ENCODE measurements at regions not wholly inside any gene's neighbourhood (a gene's known extent, or its start where the extent isn't known, plus 50 kb on each side); places are given as distances from the start of the nearest gene placed in this dataset.
"Not testable (repeated sequence)": the region's sequence is repeated elsewhere in the genome, so short reads cannot be mapped to it uniquely, and the experiment has no call there.

DNA sequence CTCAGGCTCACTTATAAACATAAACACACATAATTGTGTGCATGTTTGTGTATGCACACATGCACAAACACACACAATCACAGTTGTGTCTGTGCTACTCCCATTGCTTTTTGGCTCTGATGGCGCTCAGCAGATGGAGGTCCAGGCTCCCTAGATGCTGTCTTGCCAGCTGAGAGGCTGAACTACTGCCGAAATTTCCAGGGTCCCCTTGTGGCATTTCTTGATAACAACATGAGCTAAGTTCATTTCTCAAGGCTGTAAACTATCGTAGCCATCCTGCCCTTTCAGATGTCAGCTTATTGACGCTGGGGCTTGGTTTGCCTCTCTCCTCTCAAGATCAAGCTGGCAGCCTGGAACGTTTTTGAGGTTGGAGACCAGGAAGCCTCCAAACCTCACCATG lies 80.1 kb upstream of the ADRA1D start:
- Histone ChIP-seq H3K36me3 (ENCODE audit: insufficient read depth, low read depth, low read length) (no peaks in the 10 kb centered on the region), H3K9me3 (ENCODE audit: insufficient read depth, low read depth, low read length) (no peaks in the 10 kb centered on the region), H3K4me3 (ENCODE audit: low read length) (no peak overlapping the region), H3K4me1 (ENCODE audit: insufficient read depth, low read length) (no peaks in the 10 kb centered on the region), H3K27me3 (ENCODE audit: insufficient read depth, low read length) (no peaks in the 10 kb centered on the region), H3K9ac (ENCODE audit: low read depth, low read length) (no peak overlapping the region), H3K27ac (ENCODE audit: low read length) (no peak overlapping the region)

DNA sequence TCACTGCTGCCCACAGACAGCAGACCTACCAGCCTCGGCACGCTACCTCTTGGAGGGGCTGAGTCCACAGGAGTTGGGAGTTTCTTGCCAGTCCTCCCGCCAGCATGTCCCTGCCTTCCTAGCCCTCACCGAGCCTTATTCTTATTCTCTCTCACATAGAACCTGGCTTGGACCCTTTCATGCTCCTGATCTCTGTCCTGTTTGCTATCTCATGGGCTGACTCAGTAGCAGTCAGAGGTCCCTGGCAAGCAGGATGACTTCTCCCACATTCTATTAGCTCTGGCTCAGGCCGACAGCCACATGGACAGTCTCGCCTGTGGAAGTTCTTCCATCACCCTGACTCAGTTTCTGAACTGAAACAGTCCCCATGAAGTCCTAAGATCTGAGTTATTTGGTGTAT lies 79.5 kb upstream of the ADRA1D start:
- no peak overlapping the region for H3K4me3 ChIP-seq (ENCODE audit: low read length)
- no peaks in the 10 kb centered on the region for H3K4me1 ChIP-seq (ENCODE audit: insufficient read depth, low read length)
- no peak overlapping the region for H3K27ac ChIP-seq (ENCODE audit: low read length)
- no peak overlapping the region for H3K9ac ChIP-seq (ENCODE audit: low read depth, low read length)
- no peaks in the 10 kb centered on the region for H3K9me3 ChIP-seq (ENCODE audit: insufficient read depth, low read depth, low read length)
- H3K27me3 ChIP-seq (ENCODE audit: insufficient read depth, low read length) = no peaks in the 10 kb centered on the region
- no peaks in the 10 kb centered on the region for H3K36me3 ChIP-seq (ENCODE audit: insufficient read depth, low read depth, low read length)

DNA sequence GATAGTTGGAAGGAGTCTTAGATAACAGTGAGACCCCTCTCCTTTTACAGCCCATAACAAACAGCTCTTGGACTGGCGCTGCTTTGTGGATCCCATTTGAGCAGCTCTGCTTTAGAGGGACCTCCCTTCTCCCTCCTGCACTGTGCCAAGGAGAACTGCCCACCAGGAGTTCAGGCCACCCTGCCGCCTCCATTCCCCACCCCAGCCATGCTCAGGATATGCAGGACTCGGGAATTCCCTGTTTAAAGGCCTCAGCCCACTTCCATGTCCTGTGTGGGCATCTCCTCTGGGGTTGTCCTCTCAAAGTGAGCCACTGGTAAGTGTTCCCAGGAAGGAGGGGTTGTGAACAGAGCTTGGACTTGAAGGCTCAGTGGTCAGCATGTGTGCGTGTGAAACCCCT lies 78.9 kb upstream of the ADRA1D start:
- H3K36me3 ChIP-seq (ENCODE audit: insufficient read depth, low read depth, low read length) = no peaks in the 10 kb centered on the region
- no peak overlapping the region for H3K4me3 ChIP-seq (ENCODE audit: low read length)
- no peak overlapping the region for H3K27ac ChIP-seq (ENCODE audit: low read length)
- H3K4me1 ChIP-seq (ENCODE audit: insufficient read depth, low read length) = no peaks in the 10 kb centered on the region
- no peaks in the 10 kb centered on the region for H3K27me3 ChIP-seq (ENCODE audit: insufficient read depth, low read length)
- H3K9me3 ChIP-seq (ENCODE audit: insufficient read depth, low read depth, low read length) = no peaks in the 10 kb centered on the region
- H3K9ac ChIP-seq (ENCODE audit: low read depth, low read length) = no peak overlapping the region

DNA sequence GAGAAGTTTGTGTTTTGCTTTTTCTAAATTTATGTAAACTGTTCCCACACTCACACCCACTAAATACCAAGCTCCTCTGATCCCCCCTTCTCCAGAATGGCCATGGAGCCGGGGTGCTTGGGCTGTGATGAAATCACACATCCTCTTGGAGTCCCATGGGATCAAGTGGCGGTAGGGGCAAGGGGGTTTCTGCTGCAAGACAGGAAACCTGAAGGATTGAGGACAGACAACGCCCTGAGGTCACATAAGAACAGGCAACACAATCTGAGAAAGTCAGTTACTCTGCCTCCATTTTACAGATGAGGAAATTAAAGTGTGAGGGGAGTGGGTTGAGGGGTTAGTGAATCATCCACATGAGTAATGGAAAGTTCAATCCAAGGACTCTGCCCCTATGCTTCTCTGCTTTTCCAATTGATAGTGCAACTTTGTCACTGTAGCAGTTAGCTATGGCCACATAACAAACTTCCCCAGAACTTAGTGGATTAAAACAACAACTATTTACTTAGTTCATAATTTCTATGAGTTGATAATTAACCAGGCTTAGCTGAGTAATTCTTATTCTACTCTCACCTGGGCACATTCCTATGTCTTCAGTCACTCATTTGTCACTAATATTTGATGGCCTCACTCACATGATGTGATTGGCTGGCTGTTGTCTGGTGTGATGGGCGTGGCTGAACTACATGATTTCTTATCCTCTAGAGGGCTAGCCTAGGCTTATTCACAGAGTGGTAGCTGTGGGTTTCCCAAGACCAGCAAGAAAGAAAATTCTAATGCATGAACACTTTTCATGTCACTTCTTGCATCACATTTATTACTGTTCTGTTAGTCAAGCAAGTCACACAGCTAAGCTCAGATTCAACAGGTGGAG lies 77.3 kb upstream of the ADRA1D start:
- Histone ChIP-seq H3K4me1 (ENCODE audit: insufficient read depth, low read length) (no peaks in the 10 kb centered on the region), H3K27ac (ENCODE audit: low read length) (no peak overlapping the region), H3K36me3 (ENCODE audit: insufficient read depth, low read depth, low read length) (no peaks in the 10 kb centered on the region), H3K9me3 (ENCODE audit: insufficient read depth, low read depth, low read length) (no peaks in the 10 kb centered on the region), H3K27me3 (ENCODE audit: insufficient read depth, low read length) (no peaks in the 10 kb centered on the region), H3K4me3 (ENCODE audit: low read length) (no peak overlapping the region), H3K9ac (ENCODE audit: low read depth, low read length) (no peak overlapping the region)

DNA sequence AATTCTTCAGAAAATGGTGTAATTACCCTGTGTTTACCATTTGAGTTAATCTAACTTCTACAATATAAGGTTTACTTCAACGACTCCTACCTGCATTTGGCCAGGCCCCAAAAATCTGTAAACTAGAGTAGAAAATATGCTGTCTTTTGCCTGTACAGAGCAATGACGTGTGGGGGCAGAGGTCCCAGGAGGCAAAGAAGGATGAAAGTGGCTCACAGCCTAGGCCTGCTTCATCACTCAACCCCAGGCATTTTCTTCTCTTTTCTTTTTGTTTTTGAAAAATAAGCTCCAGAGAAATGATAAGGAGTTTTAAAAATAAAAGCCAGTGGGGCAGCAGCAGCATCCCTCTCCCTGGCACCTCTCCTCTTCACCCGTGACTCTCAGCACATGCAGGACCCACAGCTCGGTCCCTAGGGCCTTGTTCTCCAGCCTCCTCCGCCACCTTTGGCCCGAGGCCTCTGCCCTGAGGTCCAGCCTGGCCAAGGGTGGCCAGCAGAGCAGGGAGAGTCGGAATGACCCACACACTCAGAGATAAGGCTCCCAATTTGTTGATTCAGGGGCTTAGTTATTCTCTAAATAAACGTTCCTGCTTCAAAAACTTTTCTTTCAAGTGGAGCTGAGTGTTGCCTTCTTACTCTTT lies 76.6 kb upstream of the ADRA1D start:
- Histone ChIP-seq H3K27me3 (ENCODE audit: insufficient read depth, low read length) (no peaks in the 10 kb centered on the region), H3K4me3 (ENCODE audit: low read length) (no peak overlapping the region), H3K9me3 (ENCODE audit: insufficient read depth, low read depth, low read length) (no peaks in the 10 kb centered on the region), H3K4me1 (ENCODE audit: insufficient read depth, low read length) (no peaks in the 10 kb centered on the region), H3K9ac (ENCODE audit: low read depth, low read length) (no peak overlapping the region), H3K36me3 (ENCODE audit: insufficient read depth, low read depth, low read length) (no peaks in the 10 kb centered on the region), H3K27ac (ENCODE audit: low read length) (no peak overlapping the region)

DNA sequence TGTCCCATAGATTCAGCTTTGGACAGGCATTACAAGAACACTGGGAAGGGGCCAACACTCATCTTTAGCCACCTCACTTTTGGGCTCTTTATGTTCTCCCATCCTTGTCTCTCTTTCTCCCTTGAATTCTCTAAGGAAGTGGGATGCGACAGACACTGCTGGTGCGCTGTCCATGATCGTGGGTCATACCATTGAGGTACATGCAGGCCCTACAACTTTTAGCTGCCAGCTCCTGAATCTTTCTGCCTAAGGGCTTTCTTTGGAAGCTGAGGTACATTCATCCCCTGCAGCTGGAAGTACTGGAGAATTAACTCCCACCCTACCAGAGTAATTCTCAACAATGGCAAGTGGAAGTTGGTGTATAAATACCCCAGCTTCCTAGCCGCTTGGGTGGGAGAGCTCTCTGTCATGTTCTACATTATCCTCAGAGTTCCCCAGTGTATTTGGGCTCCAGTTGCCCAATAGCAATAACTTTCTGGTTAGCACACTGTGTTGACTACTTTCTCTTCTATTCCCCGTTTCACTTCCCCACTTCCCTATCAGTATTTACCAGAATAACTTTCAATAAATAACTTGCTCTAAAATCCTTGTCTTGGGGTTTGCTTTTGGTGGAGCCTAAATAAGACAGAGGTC lies 75.6 kb upstream of the ADRA1D start:
- Histone ChIP-seq H3K9me3 (ENCODE audit: insufficient read depth, low read depth, low read length) (no peaks in the 10 kb centered on the region), H3K9ac (ENCODE audit: low read depth, low read length) (no peak overlapping the region), H3K36me3 (ENCODE audit: insufficient read depth, low read depth, low read length) (no peaks in the 10 kb centered on the region), H3K27ac (ENCODE audit: low read length) (no peak overlapping the region), H3K4me3 (ENCODE audit: low read length) (no peak overlapping the region), H3K27me3 (ENCODE audit: insufficient read depth, low read length) (no peaks in the 10 kb centered on the region), H3K4me1 (ENCODE audit: insufficient read depth, low read length) (no peaks in the 10 kb centered on the region)

DNA sequence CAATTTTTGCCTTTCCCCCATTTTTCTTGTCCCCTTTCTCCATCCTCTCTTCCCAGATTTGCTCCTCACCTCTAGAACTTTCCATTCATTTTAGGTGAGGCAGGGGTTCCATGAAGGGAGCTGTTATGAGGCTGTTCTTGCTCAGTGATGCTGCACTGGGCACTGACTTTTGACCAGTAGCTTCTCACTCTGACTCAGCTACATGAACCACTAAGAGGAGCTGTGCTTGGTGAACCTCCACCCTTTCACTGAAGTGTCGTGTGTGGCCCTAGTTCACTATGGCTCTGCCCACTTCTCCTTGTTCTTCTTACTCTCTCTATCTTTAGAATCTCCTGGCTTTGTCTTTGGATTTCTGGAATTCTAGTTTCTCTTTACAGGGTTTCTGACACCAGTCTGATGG lies 73.4 kb upstream of the ADRA1D start:
- no peak overlapping the region for H3K27ac ChIP-seq (ENCODE audit: low read length)
- no peak overlapping the region for H3K9ac ChIP-seq (ENCODE audit: low read depth, low read length)
- no peaks in the 10 kb centered on the region for H3K4me1 ChIP-seq (ENCODE audit: insufficient read depth, low read length)
- H3K36me3 ChIP-seq (ENCODE audit: insufficient read depth, low read depth, low read length) = no peaks in the 10 kb centered on the region
- no peaks in the 10 kb centered on the region for H3K9me3 ChIP-seq (ENCODE audit: insufficient read depth, low read depth, low read length)
- H3K4me3 ChIP-seq (ENCODE audit: low read length) = no peak overlapping the region
- no peaks in the 10 kb centered on the region for H3K27me3 ChIP-seq (ENCODE audit: insufficient read depth, low read length)

DNA sequence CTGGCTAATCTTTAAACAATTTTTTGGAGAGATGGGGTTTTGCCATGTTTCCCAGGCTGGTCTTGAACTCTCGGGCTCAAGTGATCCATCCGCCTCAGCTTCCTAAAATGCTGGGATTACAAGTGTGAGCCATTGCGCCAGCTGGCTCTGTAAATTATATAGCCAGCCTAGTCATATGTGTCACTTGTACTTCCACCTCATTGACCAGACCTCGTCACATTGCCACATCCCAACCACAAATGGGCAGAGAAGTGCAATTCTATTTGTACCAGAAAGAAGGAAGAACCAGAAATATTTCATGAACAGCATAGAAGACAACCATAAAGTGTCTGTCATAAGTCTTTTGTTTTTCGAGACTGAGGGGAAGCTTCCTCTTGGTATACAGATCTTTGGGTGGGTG lies 71.2 kb upstream of the ADRA1D start:
- no peak overlapping the region for H3K4me3 ChIP-seq (ENCODE audit: low read length)
- H3K27me3 ChIP-seq (ENCODE audit: insufficient read depth, low read length) = no peaks in the 10 kb centered on the region
- no peak overlapping the region for H3K9ac ChIP-seq (ENCODE audit: low read depth, low read length)
- H3K9me3 ChIP-seq (ENCODE audit: insufficient read depth, low read depth, low read length) = no peaks in the 10 kb centered on the region
- H3K4me1 ChIP-seq (ENCODE audit: insufficient read depth, low read length) = no peaks in the 10 kb centered on the region
- H3K27ac ChIP-seq (ENCODE audit: low read length) = no peak overlapping the region
- no peaks in the 10 kb centered on the region for H3K36me3 ChIP-seq (ENCODE audit: insufficient read depth, low read depth, low read length)

DNA sequence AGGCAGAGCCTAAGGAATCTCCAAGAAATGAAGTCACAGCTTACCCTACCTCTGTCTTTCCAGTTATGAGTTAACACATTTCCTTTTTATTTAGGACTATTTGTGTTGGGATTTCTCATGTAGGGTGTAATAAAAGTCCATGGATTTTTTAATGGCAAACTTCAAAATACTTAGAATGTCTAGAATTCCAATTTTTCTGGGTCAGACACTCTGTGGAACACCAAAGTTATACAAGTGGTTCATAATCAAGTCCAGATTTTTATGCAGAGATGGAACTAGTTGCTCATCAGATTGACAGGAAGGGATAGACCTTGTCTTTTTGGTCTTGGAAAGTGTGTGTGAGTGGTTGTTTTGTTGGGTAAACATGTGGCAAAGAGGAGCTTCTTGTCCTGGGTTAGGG lies 69.8 kb upstream of the ADRA1D start:
- H3K9me3 ChIP-seq (ENCODE audit: insufficient read depth, low read depth, low read length) = no peaks in the 10 kb centered on the region
- H3K27me3 ChIP-seq (ENCODE audit: insufficient read depth, low read length) = no peaks in the 10 kb centered on the region
- H3K36me3 ChIP-seq (ENCODE audit: insufficient read depth, low read depth, low read length) = no peaks in the 10 kb centered on the region
- no peaks in the 10 kb centered on the region for H3K4me1 ChIP-seq (ENCODE audit: insufficient read depth, low read length)
- no peak overlapping the region for H3K9ac ChIP-seq (ENCODE audit: low read depth, low read length)
- no peak overlapping the region for H3K27ac ChIP-seq (ENCODE audit: low read length)
- no peak overlapping the region for H3K4me3 ChIP-seq (ENCODE audit: low read length)

DNA sequence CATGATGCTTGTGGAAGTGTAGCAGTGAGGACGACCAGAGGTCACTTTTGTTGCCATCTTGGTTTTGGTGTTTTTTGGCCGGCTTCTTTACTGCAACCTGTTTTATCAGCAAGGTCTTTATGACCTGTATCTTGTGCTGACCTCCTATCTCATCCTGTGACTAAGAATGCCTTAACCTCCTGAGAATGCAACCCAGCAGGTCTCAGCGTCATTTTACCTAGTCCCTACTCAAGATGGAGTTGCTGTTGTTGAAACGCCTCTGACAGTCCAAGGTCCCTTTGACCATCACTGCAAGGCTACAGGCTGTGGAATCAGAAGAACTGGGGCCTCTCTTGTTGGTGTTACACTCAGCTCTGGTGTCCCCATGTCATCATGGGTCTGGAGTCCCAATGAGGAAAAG lies 61.5 kb upstream of the ADRA1D start:
- not testable (repeated sequence) for H3K9ac ChIP-seq (ENCODE audit: low read depth, low read length); H3K36me3 ChIP-seq (ENCODE audit: insufficient read depth, low read depth, low read length); H3K4me3 ChIP-seq (ENCODE audit: low read length); H3K27ac ChIP-seq (ENCODE audit: low read length); H3K9me3 ChIP-seq (ENCODE audit: insufficient read depth, low read depth, low read length); H3K27me3 ChIP-seq (ENCODE audit: insufficient read depth, low read length); H3K4me1 ChIP-seq (ENCODE audit: insufficient read depth, low read length)

DNA sequence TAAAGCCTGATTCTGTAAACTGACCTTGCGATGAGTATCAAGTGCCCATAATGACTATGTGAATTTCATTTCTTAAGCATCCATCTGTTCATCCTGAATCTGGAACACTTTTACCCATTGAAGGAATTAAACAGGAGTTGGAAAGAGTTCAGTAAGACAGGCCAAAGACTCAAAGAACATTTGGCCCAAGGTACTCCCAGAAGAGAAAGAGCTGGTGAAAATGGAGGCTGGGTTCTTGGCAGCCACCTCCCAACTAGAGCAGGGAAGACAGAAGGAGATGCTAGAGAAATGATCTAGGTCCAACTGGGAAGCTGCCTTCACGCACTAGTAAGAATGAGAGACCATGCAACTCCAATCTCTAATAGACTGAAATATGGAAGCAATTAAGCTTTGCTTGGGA lies 57.1 kb upstream of the ADRA1D start:
- Histone ChIP-seq H3K27me3 (ENCODE audit: insufficient read depth, low read length) (no peaks in the 10 kb centered on the region), H3K9me3 (ENCODE audit: insufficient read depth, low read depth, low read length) (no peaks in the 10 kb centered on the region), H3K4me3 (ENCODE audit: low read length) (no peak overlapping the region), H3K36me3 (ENCODE audit: insufficient read depth, low read depth, low read length) (no peaks in the 10 kb centered on the region), H3K4me1 (ENCODE audit: insufficient read depth, low read length) (no peaks in the 10 kb centered on the region), H3K9ac (ENCODE audit: low read depth, low read length) (no peak overlapping the region), H3K27ac (ENCODE audit: low read length) (no peak overlapping the region)

DNA sequence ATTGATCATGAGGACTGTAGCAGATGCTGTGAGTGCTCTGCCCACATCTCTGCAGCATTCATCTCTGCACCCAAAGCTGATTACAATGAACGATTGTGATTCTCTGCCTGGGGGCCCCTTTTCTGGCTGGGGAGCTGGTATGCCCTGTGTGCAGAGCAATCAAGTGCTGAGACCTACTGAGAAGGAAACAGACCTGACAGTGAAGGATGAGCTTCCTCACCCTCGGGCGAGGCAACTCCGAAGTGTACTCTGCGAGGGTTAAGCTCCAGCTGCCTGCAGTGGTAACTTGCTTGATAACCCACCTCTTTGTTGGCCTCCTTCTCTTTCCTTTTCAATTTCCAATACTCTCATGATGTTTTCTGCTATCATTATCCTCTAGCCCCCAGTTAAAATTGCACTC lies 56.0 kb upstream of the ADRA1D start:
- H3K27me3 ChIP-seq (ENCODE audit: insufficient read depth, low read length) = no peaks in the 10 kb centered on the region
- H3K4me1 ChIP-seq (ENCODE audit: insufficient read depth, low read length) = no peaks in the 10 kb centered on the region
- no peak overlapping the region for H3K27ac ChIP-seq (ENCODE audit: low read length)
- no peaks in the 10 kb centered on the region for H3K36me3 ChIP-seq (ENCODE audit: insufficient read depth, low read depth, low read length)
- no peaks in the 10 kb centered on the region for H3K9me3 ChIP-seq (ENCODE audit: insufficient read depth, low read depth, low read length)
- no peak overlapping the region for H3K4me3 ChIP-seq (ENCODE audit: low read length)
- no peak overlapping the region for H3K9ac ChIP-seq (ENCODE audit: low read depth, low read length)
